Effector memory CD8-positive, alpha-beta T cell (primary cell): ENCODE measurements at regions not wholly inside any gene's neighbourhood (a gene's known extent, or its start where the extent isn't known, plus 50 kb on each side); places are given as distances from the start of the nearest gene placed in this dataset.

Experiments
- ATAC-seq: fragments of 150-1000 bp; cut with Tn5 transposase; replicated peaks from 2 replicates; pipeline ENCODE4 v1.10.0; 2021; ENCODE audit warnings: mild to moderate bottlenecking, moderate library complexity
- DNase-seq, 3 experiments: peaks; one replicate each; pipeline ENCODE4 v3.0.0; 2021
- H3K27ac Mint-ChIP-seq, 2 donors: one replicate each; pipeline ENCODE4 v1.8.0; 2022; ENCODE audit warnings: mild to moderate bottlenecking in 2 of 2, mixed read lengths in 2 of 2, moderate library complexity in 2 of 2
- H3K27me3 Mint-ChIP-seq, 2 donors: one replicate each; pipeline ENCODE4 v1.8.0; 2022; ENCODE audit warnings: mixed read lengths in 2 of 2
- H3K36me3 Mint-ChIP-seq: one replicate; pipeline ENCODE4 v1.8.0; 2022; ENCODE audit warnings: mild to moderate bottlenecking, moderate library complexity, mixed read lengths; ENCODE audit not compliant: insufficient read depth
- H3K4me1 Mint-ChIP-seq, 2 donors: one replicate each; pipeline ENCODE4 v1.8.0; 2022; ENCODE audit warnings: low read depth in 2 of 2, mixed read lengths in 2 of 2
- H3K4me3 Mint-ChIP-seq, 2 donors: one replicate each; pipeline ENCODE4 v1.8.0; 2022; ENCODE audit warnings: mild to moderate bottlenecking in 2 of 2, mixed read lengths in 2 of 2, moderate library complexity in 2 of 2
- H3K9me3 Mint-ChIP-seq, 2 donors: one replicate each; pipeline ENCODE4 v1.8.0; 2022; ENCODE audit warnings: mixed read lengths in 2 of 2

- DNase-seq (no peak), ATAC-seq (no peak)
- H3K9me3 Mint-ChIP-seq, result peaks cover 2 to 8% of the 10 kb centered on the region in 2 donors
- H3K4me3 Mint-ChIP-seq, result no peak overlapping the region
- no peak overlapping the region for H3K27ac Mint-ChIP-seq
- peaks cover 13 to 45% of the 10 kb centered on the region in 2 donors for H3K27me3 Mint-ChIP-seq
- no peaks in the 10 kb centered on the region for H3K36me3 Mint-ChIP-seq
- H3K4me1 Mint-ChIP-seq, result no peaks in the 10 kb centered on the region
These were observed 80.1 kb upstream of the NXT1 start for GRCh38 chr20:23270382-23270911.

- DNase-seq (no peak), ATAC-seq (no peak)
- H3K4me1 Mint-ChIP-seq, result no peaks in the 10 kb centered on the region
- no peak overlapping the region for H3K4me3 Mint-ChIP-seq
- H3K36me3 Mint-ChIP-seq, result no peaks in the 10 kb centered on the region
- peaks cover 2 to 8% of the 10 kb centered on the region in 2 donors for H3K9me3 Mint-ChIP-seq
- H3K27ac Mint-ChIP-seq, result no peak overlapping the region
- peaks cover 13 to 46% of the 10 kb centered on the region in 2 donors for H3K27me3 Mint-ChIP-seq
These were observed 80.6 kb upstream of the NXT1 start for GRCh38 chr20:23269954-23270353.

GRCh38 chr20:23268792-23269354 is 81.7 kb upstream of the NXT1 start:
- DNase-seq, result no peak
- Mint-ChIP-seq H3K27ac (no peak overlapping the region), H3K36me3 (no peaks in the 10 kb centered on the region), H3K4me3 (no peak overlapping the region), H3K9me3 (peaks cover 2 to 8% of the 10 kb centered on the region in 2 donors), H3K4me1 (no peaks in the 10 kb centered on the region), H3K27me3 (peaks cover 20 to 50% of the 10 kb centered on the region in 2 donors)
- no peak for ATAC-seq

GRCh38 chr20:23267909-23268308 is 82.7 kb upstream of the NXT1 start:
- H3K27me3 Mint-ChIP-seq, result peaks cover 19 to 46% of the 10 kb centered on the region in 2 donors

GRCh38 chr20:23266530-23267398 is 83.8 kb upstream of the NXT1 start:
- Mint-ChIP-seq H3K27ac (no peak overlapping the region), H3K9me3 (peaks cover 4 to 8% of the 10 kb centered on the region in 2 donors), H3K27me3 (peaks cover 18 to 38% of the 10 kb centered on the region in 2 donors), H3K36me3 (no peaks in the 10 kb centered on the region), H3K4me1 (no peaks in the 10 kb centered on the region), H3K4me3 (no peak overlapping the region)
- ATAC-seq (no peak), DNase-seq (no peak)

More at GRCh38 chr20:23267909-23268308, 82.7 kb upstream of the NXT1 start:
- Mint-ChIP-seq H3K4me3 (no peak overlapping the region), H3K36me3 (no peaks in the 10 kb centered on the region), H3K27ac (no peak overlapping the region), H3K9me3 (peaks cover 4 to 8% of the 10 kb centered on the region in 2 donors), H3K4me1 (no peaks in the 10 kb centered on the region)
- ATAC-seq, result no peak
- no peak for DNase-seq

- H3K27me3 Mint-ChIP-seq, result peaks cover 18 to 25% of the 10 kb centered on the region in 2 donors
- H3K9me3 Mint-ChIP-seq, result peaks cover 4 to 8% of the 10 kb centered on the region in 2 donors
- no peak overlapping the region for H3K27ac Mint-ChIP-seq
- no peak overlapping the region for H3K4me3 Mint-ChIP-seq
- H3K4me1 Mint-ChIP-seq, result no peaks in the 10 kb centered on the region
- ATAC-seq (no peak), DNase-seq (no peak)
- H3K36me3 Mint-ChIP-seq, result no peaks in the 10 kb centered on the region
These were observed 85.4 kb upstream of the NXT1 start for GRCh38 chr20:23265226-23265625.

GRCh38 chr20:23264545-23264944 is 86.0 kb upstream of the NXT1 start:
- peaks cover 15 to 19% of the 10 kb centered on the region in 2 donors for H3K27me3 Mint-ChIP-seq
- ATAC-seq (no peak), DNase-seq (no peak)
- no peaks in the 10 kb centered on the region for H3K36me3 Mint-ChIP-seq
- no peaks in the 10 kb centered on the region for H3K4me1 Mint-ChIP-seq
- H3K9me3 Mint-ChIP-seq, result peaks cover 3 to 4% of the 10 kb centered on the region in 2 donors
- no peak overlapping the region for H3K4me3 Mint-ChIP-seq
- H3K27ac Mint-ChIP-seq, result no peak overlapping the region

GRCh38 chr20:23260181-23260840 is 90.3 kb upstream of the NXT1 start:
- peaks cover 29 to 34% of the 10 kb centered on the region in 2 donors for H3K27me3 Mint-ChIP-seq
- ATAC-seq (no peak), DNase-seq (no peak)
- peaks cover 0 to 2% of the 10 kb centered on the region in 2 donors for H3K9me3 Mint-ChIP-seq
- H3K27ac Mint-ChIP-seq, result no peak overlapping the region
- no peaks in the 10 kb centered on the region for H3K36me3 Mint-ChIP-seq
- H3K4me1 Mint-ChIP-seq, result no peaks in the 10 kb centered on the region
- H3K4me3 Mint-ChIP-seq, result no peak overlapping the region

GRCh38 chr20:23258747-23259121 is 91.9 kb upstream of the NXT1 start:
- Mint-ChIP-seq H3K27ac (no peak overlapping the region), H3K27me3 (peaks cover 35 to 40% of the 10 kb centered on the region in 2 donors), H3K4me1 (no peaks in the 10 kb centered on the region), H3K36me3 (no peaks in the 10 kb centered on the region), H3K4me3 (no peak overlapping the region), H3K9me3 (peaks cover 0 to under 1% of the 10 kb centered on the region in 2 donors)
- ATAC-seq (no peak), DNase-seq (no peak)

- Mint-ChIP-seq H3K27me3 (peaks cover 33 to 44% of the 10 kb centered on the region in 2 donors), H3K4me3 (no peak overlapping the region), H3K4me1 (no peaks in the 10 kb centered on the region), H3K36me3 (no peaks in the 10 kb centered on the region), H3K27ac (no peak overlapping the region), H3K9me3 (no peaks in the 10 kb centered on the region)
- ATAC-seq (no peak), DNase-seq (no peak)
These were observed 92.5 kb upstream of the NXT1 start for GRCh38 chr20:23257848-23258746.

- no peak for ATAC-seq
- H3K27me3 Mint-ChIP-seq, result peaks cover 34 to 47% of the 10 kb centered on the region in 2 donors
- H3K27ac Mint-ChIP-seq, result no peak overlapping the region
- no peaks in the 10 kb centered on the region for H3K36me3 Mint-ChIP-seq
- no peaks in the 10 kb centered on the region for H3K9me3 Mint-ChIP-seq
- no peaks in the 10 kb centered on the region for H3K4me1 Mint-ChIP-seq
- no peak overlapping the region for H3K4me3 Mint-ChIP-seq
- DNase-seq, result no peak
These were observed 93.4 kb upstream of the NXT1 start for GRCh38 chr20:23257106-23257761.

GRCh38 chr20:23255716-23256385 is 94.7 kb upstream of the NXT1 start:
- peaks cover 43 to 59% of the 10 kb centered on the region in 2 donors for H3K27me3 Mint-ChIP-seq
- no peaks in the 10 kb centered on the region for H3K4me1 Mint-ChIP-seq
- no peak overlapping the region for H3K4me3 Mint-ChIP-seq
- DNase-seq, result no peak
- no peaks in the 10 kb centered on the region for H3K36me3 Mint-ChIP-seq
- ATAC-seq, result no peak
- no peaks in the 10 kb centered on the region for H3K9me3 Mint-ChIP-seq
- H3K27ac Mint-ChIP-seq, result no peak overlapping the region
